Neural crest cell (in vitro differentiated cells): ENCODE measurements at regions not wholly inside any gene's neighbourhood (a gene's known extent, or its start where the extent isn't known, plus 50 kb on each side); places are given as distances from the start of the nearest gene placed in this dataset.

Experiments
- DNase-seq: peaks from one replicate; pipeline ENCODE4 v3.0.0; 2021; ENCODE audit warnings: low read depth, mixed read lengths, low spot score
- H3K27ac Mint-ChIP-seq: one replicate; pipeline ENCODE4 v1.8.0; 2021; ENCODE audit warnings: mild to moderate bottlenecking, mixed read lengths; ENCODE audit not compliant: unreplicated experiment
- H3K27me3 Mint-ChIP-seq: 2 replicates; pipeline ENCODE4 v1.8.0; 2021; ENCODE audit warnings: low read depth, mild to moderate bottlenecking, mixed read lengths
- H3K36me3 Mint-ChIP-seq: 2 replicates; pipeline ENCODE4 v1.8.0; 2021; ENCODE audit warnings: low read depth, mild to moderate bottlenecking, mixed read lengths
- H3K4me1 Mint-ChIP-seq: 2 replicates; pipeline ENCODE4 v1.8.0; 2021; ENCODE audit warnings: mixed read lengths
- H3K4me3 Mint-ChIP-seq: one replicate; pipeline ENCODE4 v1.8.0; 2021; ENCODE audit warnings: mild to moderate bottlenecking, mixed read lengths
- H3K9me3 Mint-ChIP-seq: 2 replicates; pipeline ENCODE4 v1.8.0; 2021; ENCODE audit warnings: mixed read lengths
- TF ChIP-seq, protein P1 (sequence below): fragments of 200-600 bp; sonication (generic); conservative IDR thresholded peaks from 2 replicates; pipeline ENCODE4 v1.5.0; 2021; ENCODE audit warnings: antibody characterized with exemption, mild to moderate bottlenecking

DNA sequence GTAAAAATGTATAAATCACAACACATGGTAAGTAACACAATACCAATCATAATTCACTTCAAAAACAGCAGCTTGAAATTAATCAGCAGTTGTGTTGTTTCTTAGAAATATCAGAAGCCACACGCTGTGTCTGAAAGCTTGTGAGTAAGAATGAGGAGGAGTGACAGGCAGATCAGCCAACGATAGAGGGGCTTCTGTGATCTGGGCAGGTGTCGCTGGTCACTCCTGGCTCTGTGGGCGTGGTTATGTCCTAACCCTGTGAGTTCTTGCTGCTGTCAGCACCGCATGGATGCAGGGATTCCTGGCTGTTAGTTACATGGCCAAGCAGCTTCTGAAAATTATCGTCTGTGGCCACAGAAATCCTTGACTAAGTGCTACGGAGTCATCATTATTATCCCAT is 123.4 kb downstream of the SLC25A47 start:
- Mint-ChIP-seq H3K27me3 (no peaks in the 10 kb centered on the region), H3K4me3 (no peak overlapping the region), H3K27ac (no peak overlapping the region), H3K36me3 (no peaks in the 10 kb centered on the region), H3K9me3 (no peaks in the 10 kb centered on the region), H3K4me1 (peaks cover 18% of the 10 kb centered on the region)
- TF ChIP-seq, protein P1, sequence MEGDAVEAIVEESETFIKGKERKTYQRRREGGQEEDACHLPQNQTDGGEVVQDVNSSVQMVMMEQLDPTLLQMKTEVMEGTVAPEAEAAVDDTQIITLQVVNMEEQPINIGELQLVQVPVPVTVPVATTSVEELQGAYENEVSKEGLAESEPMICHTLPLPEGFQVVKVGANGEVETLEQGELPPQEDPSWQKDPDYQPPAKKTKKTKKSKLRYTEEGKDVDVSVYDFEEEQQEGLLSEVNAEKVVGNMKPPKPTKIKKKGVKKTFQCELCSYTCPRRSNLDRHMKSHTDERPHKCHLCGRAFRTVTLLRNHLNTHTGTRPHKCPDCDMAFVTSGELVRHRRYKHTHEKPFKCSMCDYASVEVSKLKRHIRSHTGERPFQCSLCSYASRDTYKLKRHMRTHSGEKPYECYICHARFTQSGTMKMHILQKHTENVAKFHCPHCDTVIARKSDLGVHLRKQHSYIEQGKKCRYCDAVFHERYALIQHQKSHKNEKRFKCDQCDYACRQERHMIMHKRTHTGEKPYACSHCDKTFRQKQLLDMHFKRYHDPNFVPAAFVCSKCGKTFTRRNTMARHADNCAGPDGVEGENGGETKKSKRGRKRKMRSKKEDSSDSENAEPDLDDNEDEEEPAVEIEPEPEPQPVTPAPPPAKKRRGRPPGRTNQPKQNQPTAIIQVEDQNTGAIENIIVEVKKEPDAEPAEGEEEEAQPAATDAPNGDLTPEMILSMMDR = no peak
- DNase-seq = no peak

DNA sequence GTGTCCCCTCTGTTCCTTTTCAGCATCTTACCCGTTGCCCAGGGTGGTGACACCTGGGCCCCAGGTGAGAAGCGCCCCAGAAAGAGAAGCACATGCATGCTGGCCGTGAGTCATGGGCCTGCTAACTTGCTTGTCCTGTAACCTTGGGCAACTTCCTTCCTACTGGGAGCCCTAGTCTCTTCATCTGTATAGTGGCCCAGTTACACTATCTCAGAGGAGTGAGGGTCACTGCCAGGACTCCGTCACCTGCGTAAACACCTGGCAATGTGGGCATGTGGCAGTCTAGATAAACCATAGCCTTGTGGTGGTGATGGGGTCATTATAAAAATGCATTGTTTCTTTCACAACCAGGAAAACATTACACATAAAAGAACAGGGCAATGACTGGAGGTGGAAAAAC is 125.2 kb downstream of the SLC25A47 start:
- TF ChIP-seq, protein P1 = no peak
- no peak overlapping the region for H3K27ac Mint-ChIP-seq
- no peak overlapping the region for H3K4me3 Mint-ChIP-seq

DNA sequence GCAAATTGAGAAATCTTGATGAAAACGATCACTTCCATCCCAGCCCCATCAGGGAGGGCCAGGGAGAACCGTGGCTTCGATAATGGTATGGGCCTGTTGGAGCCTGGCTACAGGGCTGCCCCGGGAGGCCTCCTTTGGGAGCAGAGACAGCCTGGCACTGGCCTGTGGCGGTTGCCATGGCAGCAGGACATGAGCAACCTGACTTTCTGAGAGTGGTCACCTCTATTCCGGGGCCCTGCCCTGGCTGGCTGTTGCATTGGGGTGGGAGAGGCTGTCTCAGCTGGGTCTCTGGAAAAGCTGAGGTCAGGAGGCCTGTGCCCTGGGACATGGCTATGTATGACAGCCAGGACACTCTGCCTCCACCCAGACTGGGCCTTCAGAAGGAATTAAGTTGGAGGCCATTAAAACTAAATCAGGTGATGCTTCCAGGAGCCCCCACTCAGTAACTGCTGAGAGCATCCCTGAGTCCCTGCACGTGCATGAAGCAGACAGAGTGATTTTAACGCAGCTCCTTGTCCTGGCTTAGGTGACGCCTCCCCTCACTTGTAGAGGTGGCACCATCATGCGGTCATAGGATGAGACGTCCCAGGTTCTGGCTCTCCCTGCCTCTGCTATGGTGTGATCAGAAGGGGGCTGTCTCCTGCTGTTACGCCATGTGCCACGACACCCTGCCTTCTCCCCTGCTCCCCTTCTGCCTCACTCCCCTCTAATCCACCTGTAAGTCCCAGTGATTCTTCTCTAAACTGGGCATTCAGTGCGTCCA is 126.3 kb downstream of the SLC25A47 start:
- Mint-ChIP-seq H3K4me1 (peaks cover 15% of the 10 kb centered on the region), H3K27ac (no peak overlapping the region), H3K9me3 (no peaks in the 10 kb centered on the region), H3K27me3 (no peaks in the 10 kb centered on the region), H3K36me3 (no peaks in the 10 kb centered on the region), H3K4me3 (no peak overlapping the region)
- TF ChIP-seq, protein P1 = no peak
- DNase-seq = no peak

More for the DNA sequence above, 125.2 kb downstream of the SLC25A47 start:
- DNase-seq = no peak
- peaks cover 15% of the 10 kb centered on the region for H3K4me1 Mint-ChIP-seq
- no peaks in the 10 kb centered on the region for H3K36me3 Mint-ChIP-seq
- H3K27me3 Mint-ChIP-seq = no peaks in the 10 kb centered on the region
- no peaks in the 10 kb centered on the region for H3K9me3 Mint-ChIP-seq

DNA sequence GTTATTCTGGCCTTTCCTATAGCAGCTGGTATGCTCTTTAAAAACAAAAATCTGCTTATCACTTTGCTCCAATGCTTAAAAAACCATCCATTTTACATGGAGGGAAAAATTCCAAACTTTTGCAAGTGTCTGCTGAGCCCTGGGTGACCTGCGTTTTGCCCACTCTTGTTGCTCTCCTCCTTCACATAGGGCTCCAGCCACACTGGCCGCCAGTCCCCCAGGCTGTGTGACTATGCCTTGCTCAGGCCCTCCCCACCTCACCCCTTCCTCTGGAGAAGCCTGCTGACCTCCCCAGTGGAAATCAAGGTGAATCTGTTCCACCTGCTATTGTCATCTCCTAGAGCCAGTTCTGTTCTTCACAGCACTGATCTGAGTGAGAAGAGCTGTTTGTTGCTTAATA is 126.9 kb downstream of the SLC25A47 start:
- TF ChIP-seq, protein P1 = no peak
- Mint-ChIP-seq H3K27ac (no peak overlapping the region), H3K4me1 (peaks cover 13% of the 10 kb centered on the region), H3K36me3 (no peaks in the 10 kb centered on the region), H3K4me3 (no peak overlapping the region), H3K27me3 (no peaks in the 10 kb centered on the region), H3K9me3 (no peaks in the 10 kb centered on the region)
- DNase-seq = no peak

DNA sequence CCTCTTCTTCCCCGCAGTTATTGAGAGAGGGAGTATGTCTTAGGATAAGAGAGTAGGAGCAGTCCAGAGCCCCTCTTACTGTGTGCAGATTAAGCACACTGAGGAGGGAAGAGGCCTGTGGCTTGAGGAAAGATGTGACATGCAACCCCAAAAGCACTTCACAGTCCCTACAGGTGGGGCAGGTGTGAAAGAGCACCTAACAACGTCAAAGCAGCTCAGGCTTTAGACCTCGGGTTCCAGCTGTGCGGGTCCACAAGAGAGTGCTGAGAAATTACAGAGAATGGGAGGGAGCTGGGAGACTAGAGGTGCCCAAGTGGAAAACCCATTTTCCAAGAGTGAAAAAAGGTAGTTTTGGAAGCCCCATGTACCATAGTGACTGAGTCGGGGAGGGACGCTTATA is 127.6 kb downstream of the SLC25A47 start:
- no peak for DNase-seq
- no peak overlapping the region for H3K27ac Mint-ChIP-seq
- no peaks in the 10 kb centered on the region for H3K9me3 Mint-ChIP-seq
- H3K4me3 Mint-ChIP-seq = no peak overlapping the region
- TF ChIP-seq, protein P1 = no peak
- H3K4me1 Mint-ChIP-seq = peaks cover 6% of the 10 kb centered on the region
- H3K36me3 Mint-ChIP-seq = no peaks in the 10 kb centered on the region
- no peaks in the 10 kb centered on the region for H3K27me3 Mint-ChIP-seq
